ENCODE measurements at regions not wholly inside any gene's neighbourhood (a gene's known extent, or its start where the extent isn't known, plus 50 kb on each side); places are given as distances from the start of the nearest gene placed in this dataset.

DNA sequence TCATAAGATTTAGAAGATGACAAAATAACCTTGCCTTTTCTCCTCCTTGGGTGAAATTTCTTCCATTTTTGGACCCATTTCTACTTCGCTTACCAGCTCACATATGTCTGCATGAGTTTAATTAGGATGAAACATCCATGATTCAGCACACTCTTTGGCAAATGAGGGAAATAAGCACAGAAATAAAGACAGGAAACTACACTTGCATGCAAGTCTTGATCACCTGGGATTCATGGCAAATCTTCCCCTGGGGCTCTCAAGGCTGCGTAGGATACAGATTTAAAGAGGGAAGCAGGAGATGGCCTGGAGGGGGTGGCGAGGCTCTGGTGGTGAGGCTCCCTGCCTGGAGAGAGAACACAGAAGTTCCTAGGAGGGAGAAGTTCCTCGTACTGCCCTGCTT lies 147.8 kb downstream of the EDN3 start (continued):
- TF ChIP-seq, protein P1, sequence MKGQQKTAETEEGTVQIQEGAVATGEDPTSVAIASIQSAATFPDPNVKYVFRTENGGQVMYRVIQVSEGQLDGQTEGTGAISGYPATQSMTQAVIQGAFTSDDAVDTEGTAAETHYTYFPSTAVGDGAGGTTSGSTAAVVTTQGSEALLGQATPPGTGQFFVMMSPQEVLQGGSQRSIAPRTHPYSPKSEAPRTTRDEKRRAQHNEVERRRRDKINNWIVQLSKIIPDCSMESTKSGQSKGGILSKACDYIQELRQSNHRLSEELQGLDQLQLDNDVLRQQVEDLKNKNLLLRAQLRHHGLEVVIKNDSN (IDR thresholded peaks at IDR 0.05; ENCODE audit: borderline replicate concordance, low read depth), result no peak
- TF ChIP-seq GABPA (IDR thresholded peaks at IDR 0.05; ENCODE audit: low read depth) (no peak), EP300 (IDR thresholded peaks at IDR 0.05; ENCODE audit: borderline replicate concordance in 1 of 2, low read depth in 1 of 2, low read length in 1 of 2) (no peak), FOXJ3 (CRISPR knock-in tag; IDR thresholded peaks at IDR 0.05) (no peak), ELF1 (IDR thresholded peaks at IDR 0.05) (no peak), NRF1 (IDR thresholded peaks at IDR 0.05; ENCODE audit: low read depth, low read length) (no peak), MXI1 (IDR thresholded peaks at IDR 0.05; ENCODE audit: low read depth, low read length) (no peak), FOSL2 (IDR thresholded peaks at IDR 0.05; ENCODE audit: borderline replicate concordance, low read depth) (no peak), RCOR1 (IDR thresholded peaks at IDR 0.05; ENCODE audit: low read length) (no peak)

DNA sequence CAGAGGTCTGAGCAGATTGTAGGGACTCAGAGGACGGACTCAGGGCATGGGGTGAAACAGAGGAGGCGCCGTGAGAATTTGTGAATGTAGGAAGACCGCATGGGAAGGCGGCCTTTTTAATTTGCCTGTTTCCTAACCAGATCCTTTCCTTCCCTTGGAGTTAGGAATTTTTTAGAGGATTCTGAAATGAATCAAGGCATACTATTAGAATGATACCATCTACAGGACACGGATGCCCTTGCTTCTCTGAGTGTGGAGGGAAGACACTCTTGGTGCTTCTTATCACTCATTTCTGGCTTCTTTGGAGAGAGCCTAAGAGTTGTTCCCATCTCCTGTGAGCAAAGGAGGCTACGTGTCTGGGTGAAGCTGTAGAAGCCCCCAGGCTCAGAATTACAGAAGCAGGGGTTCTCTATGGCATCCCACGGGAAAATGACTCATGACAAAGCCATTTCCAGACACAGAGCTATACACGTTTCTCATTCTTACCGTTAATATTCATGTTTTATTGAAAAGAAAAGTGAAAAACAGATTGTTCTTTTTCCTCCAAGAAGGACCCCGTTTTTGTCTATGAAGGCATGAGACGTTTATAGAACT lies 148.5 kb downstream of the EDN3 start:
- Histone ChIP-seq H3K79me2 (ENCODE audit: insufficient read depth) (no peaks in the 10 kb centered on the region), H3K9ac (peak overlapping the region; percentile 1; the same call in 1 of the 2 replicates), H3K9me2 (no peaks in the 10 kb centered on the region), H3K4me1 (ENCODE audit: control insufficient read depth in 1 of 2, insufficient read depth in 2 of 2, low read depth in 1 of 2, low read length in 1 of 2) (peaks cover 18 to 25% of the 10 kb centered on the region in 2 experiments; a peak in 2 of 4 replicates), H3K9me3 (no peaks in the 10 kb centered on the region), H3K4me2 (peak overlapping the region; percentile 64; the same call in 1 of the 2 replicates), H3K27ac (ENCODE audit: low read depth in 2 of 2, low read length in 1 of 2) (peak overlapping the region in 1 of 2 experiments; percentile 62; a peak in 2 of 4 replicates), H3K27me3 (ENCODE audit: insufficient read depth) (no peaks in the 10 kb centered on the region), H3K36me3 (replicated peaks in 1 of 2; ENCODE audit: control insufficient read depth in 1 of 2, insufficient read depth in 2 of 2, low read length in 1 of 2) (no peaks in the 10 kb centered on the region), H3F3A (replicated peaks; ENCODE audit: insufficient read depth) (peaks cover 16% of the 10 kb centered on the region), H4K20me1 (ENCODE audit: insufficient read depth) (no peaks in the 10 kb centered on the region), H2AFZ (ENCODE audit: low read depth) (peak overlapping the region; percentile 53), H3K4me3 (ENCODE audit: low read depth in 2 of 2, low read length in 1 of 2) (no peak overlapping the region; a peak in 1 of 4 replicates)
- 38% methylated on average over 12 of the region's 12 CpGs for WGBS (ENCODE audit: low lambda C conversion rate)
- TF ChIP-seq JUND (IDR thresholded peaks at IDR 0.05) (peak; percentile 16; the same call in 1 of the 2 replicates), TCF12 (IDR thresholded peaks at IDR 0.05) (peak; percentile 34; the same call in 1 of the 2 replicates), ELF1 (IDR thresholded peaks at IDR 0.05) (no peak), RCOR1 (IDR thresholded peaks at IDR 0.05; ENCODE audit: low read length) (no peak), MEF2A (IDR thresholded peaks at IDR 0.05; ENCODE audit: borderline replicate concordance, low read depth) (no peak), RAD21 (IDR thresholded peaks at IDR 0.05; ENCODE audit: low read length) (no peak), FOXJ3 (CRISPR knock-in tag; IDR thresholded peaks at IDR 0.05) (no peak), TEAD4 (IDR thresholded peaks at IDR 0.05; ENCODE audit: borderline replicate concordance, insufficient read depth) (no peak), FOSL2 (IDR thresholded peaks at IDR 0.05; ENCODE audit: borderline replicate concordance, low read depth) (peak; percentile 58; the same call in 1 of the 2 replicates), SMC3 (IDR thresholded peaks at IDR 0.05; ENCODE audit: low read depth, low read length) (no peak)
- TF ChIP-seq, protein P2, sequence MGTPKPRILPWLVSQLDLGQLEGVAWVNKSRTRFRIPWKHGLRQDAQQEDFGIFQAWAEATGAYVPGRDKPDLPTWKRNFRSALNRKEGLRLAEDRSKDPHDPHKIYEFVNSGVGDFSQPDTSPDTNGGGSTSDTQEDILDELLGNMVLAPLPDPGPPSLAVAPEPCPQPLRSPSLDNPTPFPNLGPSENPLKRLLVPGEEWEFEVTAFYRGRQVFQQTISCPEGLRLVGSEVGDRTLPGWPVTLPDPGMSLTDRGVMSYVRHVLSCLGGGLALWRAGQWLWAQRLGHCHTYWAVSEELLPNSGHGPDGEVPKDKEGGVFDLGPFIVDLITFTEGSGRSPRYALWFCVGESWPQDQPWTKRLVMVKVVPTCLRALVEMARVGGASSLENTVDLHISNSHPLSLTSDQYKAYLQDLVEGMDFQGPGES (IDR thresholded peaks at IDR 0.05; ENCODE audit: low read depth, low read length), result no peak
- TF ChIP-seq, protein P3, sequence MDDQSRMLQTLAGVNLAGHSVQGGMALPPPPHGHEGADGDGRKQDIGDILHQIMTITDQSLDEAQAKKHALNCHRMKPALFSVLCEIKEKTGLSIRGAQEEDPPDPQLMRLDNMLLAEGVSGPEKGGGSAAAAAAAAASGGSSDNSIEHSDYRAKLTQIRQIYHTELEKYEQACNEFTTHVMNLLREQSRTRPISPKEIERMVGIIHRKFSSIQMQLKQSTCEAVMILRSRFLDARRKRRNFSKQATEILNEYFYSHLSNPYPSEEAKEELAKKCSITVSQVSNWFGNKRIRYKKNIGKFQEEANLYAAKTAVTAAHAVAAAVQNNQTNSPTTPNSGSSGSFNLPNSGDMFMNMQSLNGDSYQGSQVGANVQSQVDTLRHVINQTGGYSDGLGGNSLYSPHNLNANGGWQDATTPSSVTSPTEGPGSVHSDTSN (IDR thresholded peaks at IDR 0.05), result no peak
- TF ChIP-seq, protein P4, sequence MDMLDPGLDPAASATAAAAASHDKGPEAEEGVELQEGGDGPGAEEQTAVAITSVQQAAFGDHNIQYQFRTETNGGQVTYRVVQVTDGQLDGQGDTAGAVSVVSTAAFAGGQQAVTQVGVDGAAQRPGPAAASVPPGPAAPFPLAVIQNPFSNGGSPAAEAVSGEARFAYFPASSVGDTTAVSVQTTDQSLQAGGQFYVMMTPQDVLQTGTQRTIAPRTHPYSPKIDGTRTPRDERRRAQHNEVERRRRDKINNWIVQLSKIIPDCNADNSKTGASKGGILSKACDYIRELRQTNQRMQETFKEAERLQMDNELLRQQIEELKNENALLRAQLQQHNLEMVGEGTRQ (IDR thresholded peaks at IDR 0.05; ENCODE audit: borderline replicate concordance, low read depth, low read length), result no peak
- no peak for DNase-seq
- ChIA-PET POLR2A (no interaction called here), CTCF (interaction anchor here (1.5 to 2.5 kb wide), 3 partner anchors 8 to 226 kb away, joined by 4 to 7 read pairs (median 6); no protein-coding TSS in a partner anchor)
